Amniotic epithelial cell (primary cell): ENCODE measurements at regions not wholly inside any gene's neighbourhood (a gene's known extent, or its start where the extent isn't known, plus 50 kb on each side); places are given as distances from the start of the nearest gene placed in this dataset.

Experiments used
- DNase-seq: peaks from one replicate; pipeline ENCODE4 v3.0.0-alpha.2; 2010; ENCODE audit warnings: low read depth

GRCh38 chr13:85462792-85463425, 336.3 kb downstream of the SLITRK6 start:
- no peak for DNase-seq

GRCh38 chr13:85461621-85462020, 337.6 kb downstream of the SLITRK6 start:
- DNase-seq = no peak

GRCh38 chr13:85445534-85445933, 353.7 kb downstream of the SLITRK6 start:
- no peak for DNase-seq

GRCh38 chr13:85441975-85442374, 357.2 kb downstream of the SLITRK6 start:
- no peak for DNase-seq

GRCh38 chr13:85441364-85441763, 357.9 kb downstream of the SLITRK6 start:
- DNase-seq = no peak

- no peak for DNase-seq
Measured at GRCh38 chr13:85436029-85436428, 363.2 kb downstream of the SLITRK6 start.

- DNase-seq = no peak
Measured at GRCh38 chr13:85434927-85435326, 364.3 kb downstream of the SLITRK6 start.

GRCh38 chr13:85432881-85433280, 366.3 kb downstream of the SLITRK6 start:
- no peak for DNase-seq

- no peak for DNase-seq
Measured at GRCh38 chr13:85431720-85432119, 367.5 kb downstream of the SLITRK6 start.

GRCh38 chr13:85430216-85430794, 368.9 kb downstream of the SLITRK6 start:
- DNase-seq = no peak

GRCh38 chr13:85427416-85427815, 371.8 kb downstream of the SLITRK6 start:
- no peak for DNase-seq

- no peak for DNase-seq
Measured at GRCh38 chr13:85420136-85420535, 379.1 kb downstream of the SLITRK6 start.

GRCh38 chr13:85419611-85420010, 379.6 kb downstream of the SLITRK6 start:
- DNase-seq = no peak

- DNase-seq = no peak
Measured at GRCh38 chr13:85417807-85418206, 381.4 kb downstream of the SLITRK6 start.

GRCh38 chr13:85413664-85414063, 385.6 kb downstream of the SLITRK6 start:
- DNase-seq = no peak

GRCh38 chr13:85412448-85412847, 386.8 kb downstream of the SLITRK6 start:
- no peak for DNase-seq

GRCh38 chr13:85411591-85411990, 387.6 kb downstream of the SLITRK6 start:
- DNase-seq = no peak

- DNase-seq = no peak
Measured at GRCh38 chr13:85408415-85408814, 390.8 kb downstream of the SLITRK6 start.

- no peak for DNase-seq
Measured at GRCh38 chr13:85406269-85406975, 392.8 kb downstream of the SLITRK6 start.

- no peak for DNase-seq
Measured at GRCh38 chr13:85405316-85405897, 393.8 kb downstream of the SLITRK6 start.

- no peak for DNase-seq
Measured at GRCh38 chr13:85386424-85386823, 412.8 kb downstream of the SLITRK6 start.

GRCh38 chr13:85383291-85383690, 415.9 kb downstream of the SLITRK6 start:
- no peak for DNase-seq

GRCh38 chr13:85381082-85381481, 418.1 kb downstream of the SLITRK6 start:
- DNase-seq = no peak
